HG03469 (cell line): ENCODE measurements at regions not wholly inside any gene's neighbourhood (a gene's known extent, or its start where the extent isn't known, plus 50 kb on each side); places are given as distances from the start of the nearest gene placed in this dataset.

Experiments used
- ATAC-seq: cut with Tn5 transposase; IDR thresholded peaks from one replicate; pipeline ENCODE4 v1.9.1; 2021; ENCODE audit warnings: mild to moderate bottlenecking, moderate library complexity, moderate number of reproducible peaks; ENCODE audit not compliant: unreplicated experiment

DNA sequence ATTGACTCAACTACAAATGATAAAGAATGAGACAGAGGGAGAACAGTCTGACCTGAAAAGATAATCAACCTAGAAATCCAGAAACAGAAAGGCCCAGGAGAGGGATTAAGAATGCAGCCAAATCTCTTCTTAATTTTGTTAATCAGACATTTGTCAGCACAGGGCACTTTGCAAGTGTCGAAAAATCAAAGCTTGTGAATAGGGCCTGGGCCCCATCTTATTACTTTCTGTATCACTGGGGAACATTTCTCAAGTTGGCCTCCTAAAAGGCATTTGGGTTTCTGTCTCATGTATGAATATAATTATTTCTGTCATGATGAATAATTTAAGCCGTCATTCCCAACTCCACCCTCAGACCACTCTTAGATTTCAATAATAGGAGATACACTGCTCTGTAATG, 308.4 kb upstream of the PRKCQ start:
- ATAC-seq, result no peak

GRCh38 chr10:6885284-6885683, 305.2 kb upstream of the PRKCQ start:
- no peak for ATAC-seq

DNA sequence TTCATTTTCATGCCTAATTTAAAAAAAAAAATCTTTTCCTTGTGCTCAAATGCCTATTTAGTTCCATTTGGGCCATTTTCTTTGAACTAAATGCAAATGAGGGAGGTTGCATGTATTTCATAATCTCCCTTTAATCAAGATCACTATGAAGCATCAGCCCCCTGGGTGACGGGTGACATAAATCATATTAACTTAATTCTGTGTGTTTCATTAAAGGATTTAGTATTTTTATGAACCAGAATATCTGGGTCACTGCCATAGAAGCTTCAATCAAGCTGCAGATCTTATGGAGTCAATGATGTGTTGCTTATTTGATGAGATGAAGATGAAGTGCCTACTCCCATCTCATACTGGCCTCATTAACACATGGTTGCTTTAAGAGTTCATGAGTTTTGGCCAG, 301.9 kb upstream of the PRKCQ start:
- no peak for ATAC-seq

GRCh38 chr10:6877722-6878392, 297.8 kb upstream of the PRKCQ start:
- ATAC-seq, result no peak

DNA sequence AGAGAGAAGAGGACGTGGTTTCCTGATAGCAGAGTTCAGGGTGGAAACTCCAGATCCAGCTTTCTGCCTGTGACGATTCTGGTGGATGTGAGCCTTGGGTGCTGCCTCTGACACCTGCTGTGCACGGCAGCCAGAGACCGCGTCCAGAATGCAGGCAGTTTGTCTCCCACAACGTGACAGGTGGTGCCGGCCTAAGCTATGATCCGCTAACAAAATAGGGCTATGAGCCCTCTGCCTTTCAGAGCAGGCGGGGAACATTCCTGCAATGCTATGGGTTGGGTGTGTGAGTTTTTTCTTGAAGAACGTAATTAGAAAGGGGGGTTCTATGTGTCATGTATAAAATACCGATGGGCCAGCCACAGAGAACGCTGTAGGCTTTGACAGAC, 297.3 kb upstream of the PRKCQ start:
- no peak for ATAC-seq

- no peak for ATAC-seq
These were observed 295.3 kb upstream of the PRKCQ start for GRCh38 chr10:6875269-6875865.

- no peak for ATAC-seq
These were observed 291.1 kb upstream of the PRKCQ start for GRCh38 chr10:6871128-6871527.

- ATAC-seq, result no peak
These were observed 288.1 kb upstream of the PRKCQ start for GRCh38 chr10:6868036-6868725.

DNA sequence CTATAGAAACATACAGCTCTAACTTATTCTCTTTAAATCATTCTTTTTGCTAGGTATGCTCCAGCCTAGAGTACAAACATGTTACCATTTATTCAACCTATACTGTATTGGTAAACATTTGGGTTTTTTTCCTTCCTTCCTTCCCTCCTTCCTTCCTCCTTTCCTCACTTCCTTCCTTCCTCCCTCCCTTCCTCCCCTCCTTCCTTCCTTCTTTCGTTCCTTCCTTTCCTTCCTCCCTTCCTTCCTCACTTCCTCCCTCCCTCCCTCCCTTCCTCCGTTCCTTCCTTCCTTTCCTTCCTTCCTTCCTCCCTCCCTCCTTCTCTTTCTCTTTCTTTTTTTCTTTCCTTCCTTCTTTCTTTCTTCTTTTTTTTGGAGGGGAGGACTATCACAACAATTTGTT, 286.7 kb upstream of the PRKCQ start:
- no peak for ATAC-seq

DNA sequence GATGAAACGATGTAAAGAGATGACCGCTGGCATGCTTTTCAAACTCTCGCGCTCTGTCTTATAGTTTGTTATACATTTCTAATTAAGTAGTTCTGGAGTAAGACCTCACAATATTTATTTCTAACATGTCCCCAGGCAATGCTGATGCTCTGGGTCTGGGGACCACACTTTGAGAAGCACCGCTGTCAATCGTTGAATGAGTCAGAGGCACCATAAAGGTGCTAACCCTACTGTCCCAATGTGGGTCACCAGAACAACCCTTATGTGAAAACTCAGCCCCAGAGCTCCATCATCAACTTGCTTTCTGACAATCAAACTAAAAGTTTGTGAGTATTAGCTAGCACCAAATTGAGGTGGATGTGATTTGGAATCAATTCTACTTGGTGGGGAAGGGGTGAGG, 284.1 kb upstream of the PRKCQ start:
- no peak for ATAC-seq

- ATAC-seq, result no peak
These were observed 283.3 kb upstream of the PRKCQ start for GRCh38 chr10:6863381-6863780.

DNA sequence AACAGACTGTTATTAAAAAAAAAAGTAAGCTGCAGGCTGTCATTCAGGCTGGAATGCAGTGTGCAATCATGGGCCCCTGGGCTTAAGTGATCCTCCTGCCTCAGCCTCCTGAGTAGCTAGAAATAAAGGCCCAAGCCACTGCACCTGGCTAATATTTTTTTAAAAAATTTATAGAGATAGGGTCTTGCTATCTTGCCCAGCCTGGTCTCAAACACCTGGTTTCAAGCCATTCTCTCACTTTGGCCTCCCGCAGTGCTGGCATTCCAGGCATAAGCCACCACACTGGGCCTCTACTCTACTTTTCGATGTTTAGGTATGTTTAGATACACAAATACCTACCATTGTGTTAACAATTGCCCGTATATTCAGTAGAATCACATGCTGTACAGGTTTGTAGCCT, 270.4 kb upstream of the PRKCQ start:
- ATAC-seq, result no peak

DNA sequence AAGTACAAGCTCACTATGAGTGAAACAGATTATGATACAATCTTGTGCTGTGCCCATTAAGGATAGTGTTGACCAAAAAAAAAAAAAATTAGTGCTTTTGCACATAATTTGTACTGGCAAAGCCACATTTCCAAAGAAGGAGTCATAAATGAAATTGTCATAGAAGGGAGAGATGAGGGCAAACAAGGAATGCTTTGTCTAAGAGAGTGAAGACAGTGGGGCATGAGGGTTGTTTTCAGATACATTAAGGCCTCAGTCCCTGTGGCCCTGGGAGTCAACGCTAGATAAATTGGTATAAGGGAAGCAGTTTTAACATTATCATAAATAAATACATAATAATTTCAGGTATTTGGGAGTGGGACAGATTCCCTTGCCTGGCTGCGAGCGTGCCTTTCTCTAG, 267.5 kb upstream of the PRKCQ start:
- no peak for ATAC-seq

DNA sequence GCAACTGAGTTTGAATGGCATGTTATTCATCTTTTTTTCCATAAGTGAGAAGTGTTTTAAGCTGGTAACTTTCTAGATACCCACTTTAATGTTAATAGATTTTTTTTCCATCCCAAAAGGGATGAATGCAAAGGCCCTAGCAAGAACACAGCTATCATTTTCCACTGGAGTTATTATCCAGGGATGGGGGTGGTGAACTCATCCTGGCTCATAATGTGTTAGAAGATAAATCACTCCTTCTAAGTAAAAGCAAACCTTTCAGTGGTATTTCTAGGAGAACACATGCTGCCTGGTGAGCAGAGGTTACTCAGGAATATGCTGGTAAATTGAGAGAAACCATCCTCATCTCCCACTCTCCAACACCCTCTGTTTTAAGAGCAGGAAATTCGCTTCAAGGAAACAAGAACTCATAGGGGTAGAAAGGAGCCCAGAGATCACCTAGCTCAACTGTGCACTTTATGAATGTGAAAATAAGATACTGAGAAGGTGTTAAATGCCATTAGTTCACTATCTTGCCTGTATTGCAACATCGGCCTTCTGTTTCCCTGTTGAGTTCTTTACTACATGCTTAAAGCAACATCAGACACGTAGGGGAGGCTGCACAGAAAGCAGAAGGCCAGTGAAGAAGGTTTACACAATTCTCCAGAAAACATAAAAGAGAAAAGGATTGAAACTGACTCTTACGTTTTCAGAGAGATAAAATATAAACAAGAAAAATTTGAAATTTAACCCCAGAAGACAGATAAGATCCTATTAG, 264.0 kb upstream of the PRKCQ start:
- ATAC-seq, result no peak

- ATAC-seq, result no peak
These were observed 263.4 kb upstream of the PRKCQ start for GRCh38 chr10:6843481-6843881.

- no peak for ATAC-seq
These were observed 262.6 kb upstream of the PRKCQ start for GRCh38 chr10:6842722-6843121.

DNA sequence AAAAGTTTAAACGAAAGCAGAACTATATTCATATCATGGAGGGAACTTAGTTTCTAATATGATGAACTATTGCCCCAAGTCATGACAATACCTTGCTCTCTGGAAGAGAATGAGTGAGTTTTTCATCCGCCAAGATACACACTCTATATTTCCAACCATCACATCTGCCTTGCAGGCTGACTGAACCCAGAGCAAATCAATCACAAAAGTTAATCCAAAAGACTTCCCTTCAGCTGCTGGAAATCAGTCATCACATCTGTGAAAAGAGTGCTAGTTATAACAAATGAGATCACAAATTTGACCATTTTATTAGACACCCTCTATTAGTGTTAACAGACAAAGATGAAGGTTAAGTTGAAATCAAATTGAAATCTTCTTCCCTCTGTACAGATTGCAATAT, 261.7 kb upstream of the PRKCQ start:
- no peak for ATAC-seq

- no peak for ATAC-seq
These were observed 260.7 kb upstream of the PRKCQ start for GRCh38 chr10:6840766-6841165.

DNA sequence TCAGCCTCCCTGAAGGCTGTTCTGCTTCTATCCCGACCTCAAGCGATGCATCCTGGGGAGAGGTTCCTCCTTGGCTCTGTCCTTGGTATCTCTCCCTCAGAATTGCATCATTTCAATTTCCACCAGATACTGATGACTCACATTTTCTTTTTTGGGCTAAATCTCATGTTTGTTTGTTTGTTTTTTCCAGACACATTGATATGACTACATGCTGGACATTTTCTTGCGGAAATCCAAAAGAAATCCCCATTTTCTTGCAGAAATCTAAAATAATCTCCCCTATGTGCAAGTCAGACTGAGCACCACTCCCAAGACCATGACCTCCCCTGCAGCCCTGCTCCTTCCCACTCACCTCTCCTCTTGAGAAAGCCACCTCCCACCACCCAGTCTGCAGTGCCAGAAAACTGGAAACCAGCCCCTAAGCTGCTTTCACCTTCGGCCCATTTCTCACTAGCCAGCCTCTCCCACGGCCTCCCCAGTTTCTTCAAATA, 260.2 kb upstream of the PRKCQ start:
- no peak for ATAC-seq

DNA sequence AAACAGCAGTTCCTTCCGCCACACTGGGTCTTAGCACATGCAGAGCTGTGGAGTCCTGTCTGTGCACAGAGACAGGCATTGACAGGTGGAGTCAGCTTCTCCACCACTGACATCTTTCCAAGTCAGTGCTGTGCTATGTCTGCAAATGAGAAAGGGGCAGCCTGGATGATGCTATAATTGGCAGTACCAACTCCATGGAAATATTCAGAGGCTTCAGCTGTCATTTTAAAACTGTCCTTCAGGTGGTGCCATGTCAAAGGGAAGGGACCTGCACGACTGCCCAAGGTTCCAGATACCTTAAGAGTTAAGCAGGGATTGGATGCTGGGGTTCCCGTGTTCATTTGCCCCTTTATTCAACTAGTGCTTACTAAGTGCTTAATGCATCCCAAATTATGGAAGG, 258.0 kb upstream of the PRKCQ start:
- no peak for ATAC-seq

DNA sequence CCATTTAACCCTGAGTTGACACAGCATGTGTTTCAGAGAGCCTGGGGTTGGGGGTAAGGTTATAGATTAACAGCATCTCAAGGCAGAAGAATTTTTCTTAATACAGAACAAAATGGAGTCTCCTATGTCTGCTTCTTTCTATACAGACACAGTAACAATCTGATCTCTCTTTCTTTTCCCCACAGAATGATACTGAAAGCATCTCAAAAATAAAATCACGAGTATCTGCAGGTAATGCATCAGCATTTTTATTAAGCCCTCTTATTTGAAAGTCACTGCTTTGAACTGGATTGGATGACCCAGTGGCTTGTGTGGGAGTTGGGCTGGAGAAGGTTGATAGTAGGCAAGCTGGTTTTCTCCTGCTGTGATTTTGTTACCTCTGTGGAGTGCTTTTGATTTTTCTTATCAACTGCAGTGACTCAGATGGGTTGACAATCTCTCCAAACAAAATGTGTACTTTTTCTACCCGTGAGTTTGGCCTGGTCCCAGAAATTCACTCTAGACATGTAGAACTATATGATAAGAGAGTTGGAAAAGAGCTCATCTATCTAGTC, 253.5 kb upstream of the PRKCQ start:
- no peak for ATAC-seq
